Sigmoid colon (tissue), 4 donors: ENCODE measurements at regions not wholly inside any gene's neighbourhood (a gene's known extent, or its start where the extent isn't known, plus 50 kb on each side); places are given as distances from the start of the nearest gene placed in this dataset.

Source experiments
- EP300 ChIP-seq, 4 donors: sonication (generic); formaldehyde crosslinking; IDR thresholded peaks; one replicate each; pipeline ENCODE4 v1.6.1; 2017; ENCODE audit warnings: antibody characterized with exemption in 4 of 4
- POLR2A ChIP-seq, 2 donors: fragments of 450-650 bp; IDR thresholded peaks; one replicate each; pipeline ENCODE4 v1.6.1; 2016; ENCODE audit warnings: antibody characterized with exemption in 2 of 2, mild to moderate bottlenecking in 2 of 2, moderate library complexity in 2 of 2
- POLR2AphosphoS5 ChIP-seq, 4 donors: sonication (generic); formaldehyde crosslinking; IDR thresholded peaks; one replicate each; pipeline ENCODE4 v1.6.1; 2017; ENCODE audit warnings: antibody characterized with exemption in 4 of 4
- TF ChIP-seq, protein P1 (sequence below), 4 experiments: fragments of 450-650 bp in 3 of 4; fragments of 200-600 bp in 1 of 4; IDR thresholded peaks; one replicate each; pipeline ENCODE4 v1.5.1; 2016 to 2019; ENCODE audit warnings: antibody characterized with exemption in 4 of 4, mild to moderate bottlenecking in 3 of 4, moderate library complexity in 2 of 4

GRCh38 chr2:90221300-90221651 is 1529.8 kb downstream of the RPIA start:
- TF ChIP-seq POLR2A (IDR thresholded peaks at IDR 0.05): no peak
- TF ChIP-seq, protein P1, sequence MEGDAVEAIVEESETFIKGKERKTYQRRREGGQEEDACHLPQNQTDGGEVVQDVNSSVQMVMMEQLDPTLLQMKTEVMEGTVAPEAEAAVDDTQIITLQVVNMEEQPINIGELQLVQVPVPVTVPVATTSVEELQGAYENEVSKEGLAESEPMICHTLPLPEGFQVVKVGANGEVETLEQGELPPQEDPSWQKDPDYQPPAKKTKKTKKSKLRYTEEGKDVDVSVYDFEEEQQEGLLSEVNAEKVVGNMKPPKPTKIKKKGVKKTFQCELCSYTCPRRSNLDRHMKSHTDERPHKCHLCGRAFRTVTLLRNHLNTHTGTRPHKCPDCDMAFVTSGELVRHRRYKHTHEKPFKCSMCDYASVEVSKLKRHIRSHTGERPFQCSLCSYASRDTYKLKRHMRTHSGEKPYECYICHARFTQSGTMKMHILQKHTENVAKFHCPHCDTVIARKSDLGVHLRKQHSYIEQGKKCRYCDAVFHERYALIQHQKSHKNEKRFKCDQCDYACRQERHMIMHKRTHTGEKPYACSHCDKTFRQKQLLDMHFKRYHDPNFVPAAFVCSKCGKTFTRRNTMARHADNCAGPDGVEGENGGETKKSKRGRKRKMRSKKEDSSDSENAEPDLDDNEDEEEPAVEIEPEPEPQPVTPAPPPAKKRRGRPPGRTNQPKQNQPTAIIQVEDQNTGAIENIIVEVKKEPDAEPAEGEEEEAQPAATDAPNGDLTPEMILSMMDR (IDR thresholded peaks at IDR 0.05): no peak
- no peak for TF ChIP-seq EP300 (IDR thresholded peaks at IDR 0.05)
- no peak for TF ChIP-seq POLR2AphosphoS5 (IDR thresholded peaks at IDR 0.05)
